T-helper 2 cell treated with Interferon-gamma antibody and Interleukin-4, amounts not matched to agents 100 ng/mL and 5 ng/mL, for 36 hours (primary cell): ENCODE measurements at regions not wholly inside any gene's neighbourhood (a gene's known extent, or its start where the extent isn't known, plus 50 kb on each side); places are given as distances from the start of the nearest gene placed in this dataset.

Experiments
- intact Hi-C: fragments of 100-400 bp; cut with micrococcal nuclease; formaldehyde crosslinking; loops from one replicate; pipeline ENCODE4 v1.15.1; 2023

GRCh38 chr5:166338801-166339200 lies 1952.6 kb upstream of the WWC1 start:
- intact Hi-C loops: no loop called here

- intact Hi-C loops: no loop called here
Measured at GRCh38 chr5:166340039-166340438, 1951.4 kb upstream of the WWC1 start.

DNA sequence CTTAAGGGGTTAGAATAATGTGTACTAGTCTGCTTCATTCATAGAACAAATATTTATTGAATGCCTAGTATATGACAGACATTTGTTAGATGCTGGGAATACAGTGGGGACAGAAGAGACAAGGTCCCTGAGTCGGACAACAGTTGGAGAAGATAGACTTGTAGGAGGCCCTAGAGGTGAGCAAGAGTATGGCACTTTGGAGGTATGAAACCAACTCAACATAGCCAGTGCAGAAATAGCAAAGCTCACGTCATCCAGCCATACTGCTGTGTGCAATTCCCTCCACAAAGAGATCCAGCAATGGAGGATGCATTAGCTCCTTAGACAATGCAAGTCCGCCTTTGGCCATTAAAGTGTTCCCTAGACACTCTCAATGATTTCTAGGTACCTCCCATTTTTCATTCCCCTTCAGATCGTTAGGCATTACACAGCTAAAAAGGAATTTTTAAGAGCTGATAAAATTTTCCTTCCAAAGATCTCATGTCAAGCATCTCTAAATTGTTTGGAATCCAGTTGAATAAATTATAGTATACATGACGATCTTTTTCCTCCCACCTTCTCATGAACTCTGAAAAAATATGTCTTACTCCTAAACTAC lies 1949.6 kb upstream of the WWC1 start:
- intact Hi-C loops: no loop called here

DNA sequence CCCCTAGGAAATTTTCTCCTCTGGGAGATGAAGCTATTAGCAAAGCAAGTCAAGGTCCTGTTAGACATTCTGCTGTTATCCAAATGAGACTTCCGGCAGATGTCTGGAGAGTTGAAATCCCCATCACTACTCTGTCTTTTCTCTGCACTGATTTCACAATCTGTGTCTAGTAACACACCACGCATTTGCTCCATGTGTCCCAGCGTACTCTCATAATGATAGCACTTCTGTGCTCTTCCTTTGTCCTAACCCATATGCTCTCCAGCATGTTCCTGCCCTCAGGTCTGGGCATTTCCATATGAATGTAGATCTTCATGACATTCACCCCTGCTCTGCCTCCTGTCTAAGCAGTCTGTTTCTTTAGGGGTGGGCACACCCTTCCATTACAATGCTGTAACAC lies 1949.0 kb upstream of the WWC1 start:
- intact Hi-C loops: no loop called here

- intact Hi-C loops: no loop called here
Measured at GRCh38 chr5:166346726-166347374, 1944.6 kb upstream of the WWC1 start.

GRCh38 chr5:166349046-166349445 lies 1942.4 kb upstream of the WWC1 start:
- intact Hi-C loops: no loop called here

DNA sequence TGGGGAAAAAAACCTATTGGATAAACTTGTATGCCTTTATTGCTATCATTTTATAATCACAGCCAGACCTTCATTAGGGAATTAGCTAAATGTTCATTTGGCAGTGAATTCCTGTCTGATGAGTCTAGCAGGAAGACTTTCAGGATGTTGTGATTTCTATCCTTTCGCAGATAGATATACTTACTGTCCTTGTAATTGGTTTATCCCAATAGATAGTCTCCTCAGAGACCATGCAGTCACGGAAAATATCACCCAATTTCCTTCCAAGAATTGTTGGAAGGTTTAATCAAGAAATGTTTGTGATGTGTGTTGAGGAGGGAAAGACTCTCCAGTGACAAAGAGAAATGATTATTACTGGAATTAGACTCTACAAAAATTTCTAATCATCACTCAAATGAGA lies 1937.9 kb upstream of the WWC1 start:
- intact Hi-C loops: no loop called here

DNA sequence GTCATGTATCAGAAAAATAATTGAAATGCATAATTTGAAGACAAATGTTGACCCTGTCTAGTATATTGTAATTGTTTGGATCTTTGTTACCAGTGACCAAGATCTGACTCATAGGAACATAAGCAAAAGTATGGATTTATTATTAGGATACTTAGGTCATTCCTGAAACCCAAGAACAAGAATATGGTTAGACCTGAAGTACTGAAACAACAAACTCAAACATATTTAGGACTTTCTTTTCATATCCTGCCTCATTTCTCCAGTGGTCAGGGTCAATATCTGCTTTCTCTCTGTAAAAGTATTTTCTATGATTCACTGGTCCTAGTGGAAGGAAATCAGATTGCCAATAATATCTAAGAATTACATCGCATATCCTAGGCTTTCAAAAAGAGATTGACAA lies 1937.1 kb upstream of the WWC1 start:
- intact Hi-C loops: no loop called here

GRCh38 chr5:166356096-166356495 lies 1935.3 kb upstream of the WWC1 start:
- intact Hi-C loops: no loop called here

- intact Hi-C loops: no loop called here
Measured at GRCh38 chr5:166358127-166358830, 1933.2 kb upstream of the WWC1 start.

- intact Hi-C loops: no loop called here
Measured at GRCh38 chr5:166363087-166363760, 1928.2 kb upstream of the WWC1 start.

DNA sequence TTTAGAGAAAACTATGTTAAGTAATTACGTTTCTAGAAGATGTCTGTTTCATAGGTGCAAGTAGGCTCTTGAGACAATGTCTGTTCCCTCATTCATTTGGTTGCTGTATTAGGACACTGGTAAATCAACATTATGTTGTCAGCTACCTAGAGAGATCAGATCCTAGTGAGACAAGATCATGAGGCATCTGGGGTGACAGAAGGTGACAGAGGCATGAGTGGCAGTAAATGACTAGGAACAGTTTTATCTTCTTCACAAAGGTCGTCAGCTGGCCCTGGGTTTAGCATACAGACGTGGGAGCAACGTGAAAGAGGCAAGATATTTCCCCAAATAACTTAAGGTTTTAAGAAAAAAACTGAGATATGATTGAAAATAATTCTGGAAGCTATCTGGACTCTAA lies 1926.3 kb upstream of the WWC1 start:
- intact Hi-C loops: no loop called here

- intact Hi-C loops: no loop called here
Measured at GRCh38 chr5:166367391-166367790, 1924.1 kb upstream of the WWC1 start.

DNA sequence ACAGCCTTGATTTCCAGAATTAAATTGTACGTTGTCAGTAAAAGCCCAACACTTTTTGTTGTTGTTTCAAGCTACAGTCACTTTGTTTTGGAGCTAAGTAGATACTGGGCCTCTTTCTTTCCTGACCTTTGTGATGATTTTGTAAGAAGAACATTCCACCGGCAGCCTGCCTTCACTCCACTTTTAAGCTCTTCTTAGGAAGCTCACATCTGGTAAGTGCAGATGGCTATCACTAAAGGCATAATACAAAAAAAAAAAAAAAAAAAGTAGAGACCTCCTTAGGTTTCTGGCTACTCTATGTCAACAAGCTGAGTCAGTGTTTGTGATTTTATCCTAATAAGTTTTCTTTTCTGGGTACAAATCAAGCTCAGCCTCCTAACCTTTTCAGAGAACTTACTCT lies 1922.1 kb upstream of the WWC1 start:
- intact Hi-C loops: no loop called here

DNA sequence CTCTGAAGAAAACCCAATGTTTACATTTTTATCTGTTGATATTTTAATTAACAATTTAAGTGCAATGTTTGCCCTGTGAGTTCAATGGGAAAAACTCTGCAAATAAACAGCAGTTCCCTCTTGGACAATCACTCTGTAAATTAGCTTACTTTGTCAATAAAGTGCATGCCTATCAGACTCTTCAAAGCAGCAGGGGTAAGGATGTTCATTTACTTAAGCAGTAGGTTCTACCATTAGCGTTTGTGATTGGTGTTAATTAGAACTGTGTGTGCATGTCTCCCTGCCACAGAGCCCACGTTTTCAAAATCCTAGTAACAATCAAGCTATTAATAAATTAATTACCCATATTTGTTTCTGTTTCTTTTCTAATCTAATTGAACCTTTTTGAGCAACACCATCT lies 1921.6 kb upstream of the WWC1 start:
- intact Hi-C loops: no loop called here

DNA sequence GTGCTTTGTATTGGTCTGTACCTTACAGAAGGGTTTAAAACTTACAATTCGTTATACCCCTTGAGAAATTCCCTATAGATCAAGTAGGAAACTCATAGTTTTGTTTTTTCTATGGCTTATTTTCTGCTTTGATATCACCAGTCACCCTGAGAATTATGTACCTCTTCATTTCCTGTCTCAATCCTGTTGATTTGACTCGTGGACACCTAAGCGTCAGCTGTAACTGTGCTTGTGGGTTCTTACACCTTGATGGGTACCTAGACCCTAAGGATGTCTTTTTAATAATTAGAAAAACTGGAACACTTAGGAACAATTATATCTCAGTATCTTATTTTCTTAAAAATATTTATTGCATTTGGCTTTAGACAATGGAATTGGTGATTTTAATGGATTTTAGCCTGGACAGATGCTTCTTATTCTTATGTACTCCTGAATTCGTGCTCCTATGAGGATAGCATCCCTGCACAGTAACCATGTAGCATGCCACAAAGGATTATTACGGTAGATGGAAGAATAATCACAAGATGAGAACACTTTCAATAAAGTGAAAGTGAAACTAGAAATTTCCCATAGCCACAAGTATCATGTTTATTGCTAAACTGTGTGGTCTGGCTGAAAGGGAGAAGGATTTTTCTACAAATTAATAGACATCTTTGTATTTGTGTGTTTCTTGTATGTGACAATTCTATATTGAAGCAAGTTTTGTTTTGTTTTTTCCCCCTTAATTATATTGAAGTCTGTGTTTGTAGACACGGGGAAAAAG lies 1920.3 kb upstream of the WWC1 start:
- intact Hi-C loops: no loop called here

GRCh38 chr5:166373817-166374216 lies 1917.6 kb upstream of the WWC1 start:
- intact Hi-C loops: no loop called here

DNA sequence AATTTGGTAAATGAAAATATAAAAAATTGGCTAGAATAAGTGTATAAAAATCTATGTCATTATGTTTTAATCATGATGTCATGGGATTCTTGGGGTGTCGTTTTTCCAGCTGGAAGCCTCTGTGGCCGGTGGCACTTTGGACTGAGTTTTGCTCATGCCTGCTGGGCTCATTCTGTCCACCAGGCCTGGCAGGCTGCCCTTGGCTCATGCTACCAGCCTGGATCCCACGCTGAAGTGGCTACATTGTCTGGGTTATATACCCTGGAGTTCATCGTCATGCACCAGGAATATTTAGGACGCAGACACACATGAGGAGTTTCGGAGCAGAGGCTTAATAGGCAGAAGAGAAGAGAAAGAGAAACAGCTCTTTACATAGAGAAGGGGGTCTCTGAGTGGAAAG lies 1913.7 kb upstream of the WWC1 start:
- intact Hi-C loops: no loop called here

- intact Hi-C loops: no loop called here
Measured at GRCh38 chr5:166379517-166379916, 1911.9 kb upstream of the WWC1 start.

DNA sequence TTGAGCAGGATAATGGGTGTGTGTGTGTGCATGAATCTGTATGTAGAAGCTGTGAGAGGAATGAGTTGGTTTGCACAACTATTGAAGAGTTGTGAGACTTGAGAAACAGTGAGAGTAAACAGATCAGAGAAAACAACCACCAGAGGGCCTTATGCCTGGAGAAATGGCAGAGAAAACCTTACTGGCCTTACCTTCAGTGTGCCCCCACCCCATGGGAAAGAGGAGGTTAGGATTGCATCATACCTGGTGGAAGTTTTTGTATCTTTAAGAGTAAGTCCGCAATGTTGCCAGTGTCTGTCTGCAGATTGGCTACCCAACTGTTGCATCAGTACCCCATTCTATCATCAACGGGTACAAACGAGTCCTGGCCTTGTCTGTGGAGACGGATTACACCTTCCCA lies 1909.4 kb upstream of the WWC1 start:
- intact Hi-C loops: no loop called here

- intact Hi-C loops: no loop called here
Measured at GRCh38 chr5:166398131-166398530, 1893.3 kb upstream of the WWC1 start.

DNA sequence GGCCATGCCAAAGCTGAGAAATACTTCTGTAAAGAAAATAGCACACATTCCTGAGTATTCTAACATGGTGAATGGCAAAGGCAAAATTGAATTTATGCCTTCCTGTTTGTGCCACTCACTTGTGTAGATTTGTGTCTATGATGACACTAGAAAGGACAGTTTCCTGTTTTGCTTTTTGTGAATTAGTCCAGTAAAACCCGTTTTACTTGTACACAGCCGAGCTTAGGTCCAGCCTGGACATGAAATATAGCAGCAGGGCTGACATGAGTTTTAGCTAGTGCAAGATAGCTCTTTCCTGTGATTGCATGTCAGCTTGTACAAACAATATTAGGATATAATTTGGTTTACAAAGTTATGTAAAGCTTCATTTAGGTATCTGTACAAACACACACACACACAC lies 1891.7 kb upstream of the WWC1 start:
- intact Hi-C loops: no loop called here
